WTC11 (cell line): ENCODE measurements at regions not wholly inside any gene's neighbourhood (a gene's known extent, or its start where the extent isn't known, plus 50 kb on each side); places are given as distances from the start of the nearest gene placed in this dataset.

Source experiments
- ATAC-seq: fragments of 200-7000 bp; cut with Tn5 transposase; 2 replicates; pipeline ENCODE4 v1.10.0; 2021; ENCODE audit warnings: mild to moderate bottlenecking, moderate library complexity
- CTCF ChIA-PET: fragments of 300-600 bp; sonication (Branson Sonifier 250); formaldehyde crosslinking; loops from one replicate; lab custom pipeline; 2021; ENCODE audit warnings: antibody characterized with exemption; lab: Charles Lee
- POLR2A ChIA-PET: fragments of 350-600 bp; sonication (Branson Sonifier 250); formaldehyde crosslinking; loops from one replicate; lab custom pipeline; 2021; ENCODE audit warnings: antibody characterized with exemption; lab: Charles Lee
- DNase-seq: peaks from one replicate; pipeline ENCODE4 v3.0.0; 2021; ENCODE audit warnings: low spot score
- H3K27ac Mint-ChIP-seq: 2 replicates; pipeline ENCODE4 v1.8.0; 2021; ENCODE audit warnings: mixed read lengths
- H3K27me3 Mint-ChIP-seq: 2 replicates; pipeline ENCODE4 v1.8.0; 2021; ENCODE audit warnings: low read depth, mild to moderate bottlenecking, moderate library complexity, mixed read lengths
- H3K36me3 Mint-ChIP-seq: 2 replicates; pipeline ENCODE4 v1.8.0; 2021; ENCODE audit warnings: mixed read lengths
- H3K4me1 Mint-ChIP-seq: 2 replicates; pipeline ENCODE4 v1.8.0; 2022; ENCODE audit warnings: mixed read lengths
- H3K4me3 Mint-ChIP-seq: 2 replicates; pipeline ENCODE4 v1.8.0; 2021; ENCODE audit warnings: mild to moderate bottlenecking, moderate library complexity, mixed read lengths
- H3K9me3 Mint-ChIP-seq: 2 replicates; pipeline ENCODE4 v1.8.0; 2021; ENCODE audit warnings: mixed read lengths
- AR ChIP-seq: fragments of 250-450 bp; sonication (Bioruptor Pico); IDR thresholded peaks from 2 replicates; pipeline ENCODE4 v1.9.0; 2021; ENCODE audit warnings: mild to moderate bottlenecking
- CREB1 ChIP-seq: sonication (generic); formaldehyde crosslinking; IDR thresholded peaks from 2 replicates; pipeline ENCODE4 v1.8.0; 2023; ENCODE audit warnings: mild to moderate bottlenecking, missing genetic modification reagents
- CTCF ChIP-seq: fragments of 200-600 bp; IDR thresholded peaks from 2 replicates; pipeline ENCODE4 v1.8.0; 2022; ENCODE audit warnings: antibody characterized with exemption
- E2F4 ChIP-seq: sonication (generic); formaldehyde crosslinking; IDR thresholded peaks from 2 replicates; pipeline ENCODE4 v1.8.1; 2022; ENCODE audit warnings: low read depth, mild to moderate bottlenecking, moderate library complexity, missing genetic modification reagents, borderline replicate concordance
- EMX1 ChIP-seq: fragments of 250-450 bp; sonication (Bioruptor Pico); IDR thresholded peaks from 2 replicates; pipeline ENCODE4 v1.8.0; 2021; ENCODE audit warnings: mild to moderate bottlenecking
- ERG ChIP-seq: fragments of 250-450 bp; sonication (Bioruptor Pico); IDR thresholded peaks from 2 replicates; pipeline ENCODE4 v1.8.0; 2021; ENCODE audit warnings: mild to moderate bottlenecking
- ESRRA ChIP-seq: sonication (generic); formaldehyde crosslinking; IDR thresholded peaks from 2 replicates; pipeline ENCODE4 v1.8.1; 2022; ENCODE audit warnings: mild to moderate bottlenecking, missing genetic modification reagents, borderline replicate concordance
- FOXJ3 ChIP-seq: sonication (generic); formaldehyde crosslinking; IDR thresholded peaks from 2 replicates; pipeline ENCODE4 v1.9.0; 2021; ENCODE audit warnings: missing genetic modification reagents, mild to moderate bottlenecking, borderline replicate concordance
- HMGXB4 ChIP-seq: sonication (generic); formaldehyde crosslinking; IDR thresholded peaks from 2 replicates; pipeline ENCODE4 v1.8.1; 2023; ENCODE audit warnings: mild to moderate bottlenecking, moderate library complexity, missing genetic modification reagents
- MXD4 ChIP-seq: fragments of 250-450 bp; sonication (Bioruptor Pico); IDR thresholded peaks from 2 replicates; pipeline ENCODE4 v1.8.0; 2021; ENCODE audit warnings: mild to moderate bottlenecking, moderate library complexity, borderline replicate concordance
- NFE2L1 ChIP-seq: sonication (generic); formaldehyde crosslinking; IDR thresholded peaks from 2 replicates; pipeline ENCODE4 v1.8.1; 2023; ENCODE audit warnings: missing genetic modification reagents
- NR2C2 ChIP-seq: sonication (generic); formaldehyde crosslinking; IDR thresholded peaks from 2 replicates; pipeline ENCODE4 v1.8.0; 2022; ENCODE audit warnings: mild to moderate bottlenecking, missing genetic modification reagents
- RELA ChIP-seq: sonication (generic); formaldehyde crosslinking; IDR thresholded peaks from 2 replicates; pipeline ENCODE4 v1.8.1; 2022; ENCODE audit warnings: missing genetic modification reagents, mild to moderate bottlenecking, borderline replicate concordance
- SMAD3 ChIP-seq: sonication (generic); formaldehyde crosslinking; IDR thresholded peaks from 2 replicates; pipeline ENCODE4 v1.8.0; 2022; ENCODE audit warnings: missing genetic modification reagents, mild to moderate bottlenecking, borderline replicate concordance
- SMAD4 ChIP-seq: sonication (generic); formaldehyde crosslinking; IDR thresholded peaks from 2 replicates; pipeline ENCODE4 v1.8.0; 2022; ENCODE audit warnings: mild to moderate bottlenecking, missing genetic modification reagents
- STAT6 ChIP-seq: sonication (generic); formaldehyde crosslinking; conservative IDR thresholded peaks from 2 replicates; pipeline ENCODE4 v1.8.1; 2023; ENCODE audit warnings: mild to moderate bottlenecking, low read depth, missing genetic modification reagents, moderate library complexity
- ZNF121 ChIP-seq: sonication (generic); formaldehyde crosslinking; IDR thresholded peaks from 2 replicates; pipeline ENCODE4 v1.8.0; 2023; ENCODE audit warnings: missing genetic modification reagents
- ZNF232 ChIP-seq: sonication (generic); formaldehyde crosslinking; IDR thresholded peaks from 2 replicates; pipeline ENCODE4 v1.8.0; 2022; ENCODE audit warnings: mild to moderate bottlenecking, missing genetic modification reagents
- ZNF263 ChIP-seq: sonication (generic); formaldehyde crosslinking; IDR thresholded peaks from 2 replicates; pipeline ENCODE4 v1.8.1; 2022; ENCODE audit warnings: low read depth, mild to moderate bottlenecking, moderate library complexity, missing genetic modification reagents
- ZNF281 ChIP-seq: sonication (generic); formaldehyde crosslinking; IDR thresholded peaks from 2 replicates; pipeline ENCODE4 v1.8.0; 2023; ENCODE audit warnings: mild to moderate bottlenecking, missing genetic modification reagents
- ZNF396 ChIP-seq: fragments of 250-450 bp; sonication (Bioruptor Pico); IDR thresholded peaks from 2 replicates; pipeline ENCODE4 v1.8.0; 2021; ENCODE audit warnings: mild to moderate bottlenecking, moderate library complexity, borderline replicate concordance

- DNase-seq (no peak), ATAC-seq (peak; percentile 65)
- H3K4me3 Mint-ChIP-seq = no peak overlapping the region
- peaks cover 4% of the 10 kb centered on the region; the same call in 1 of the 2 replicates for H3K36me3 Mint-ChIP-seq
- peaks cover 14% of the 10 kb centered on the region for H3K9me3 Mint-ChIP-seq
- H3K4me1 Mint-ChIP-seq = peaks cover 10% of the 10 kb centered on the region
- ChIA-PET CTCF (interaction anchor here (0.7 kb wide), 1 partner anchor 1593 kb away, joined by 3 read pairs; no protein-coding TSS in a partner anchor), POLR2A (no interaction called here)
- no peaks in the 10 kb centered on the region; the same call in 1 of the 2 replicates for H3K27me3 Mint-ChIP-seq
- no peak for TF ChIP-seq NR2C2 (CRISPR knock-in tag)
- no peak for TF ChIP-seq EMX1 (CRISPR knock-in tag)
- TF ChIP-seq CREB1 (CRISPR knock-in tag) = no peak
- no peak for TF ChIP-seq RELA (CRISPR knock-in tag)
- TF ChIP-seq ZNF281 (CRISPR knock-in tag) = no peak
- TF ChIP-seq ESRRA (CRISPR knock-in tag) = no peak
- no peak for TF ChIP-seq ERG
- no peak for TF ChIP-seq ZNF232 (CRISPR knock-in tag)
- TF ChIP-seq AR (CRISPR knock-in tag) = no peak
- no peak for TF ChIP-seq E2F4 (CRISPR knock-in tag)
- no peak for TF ChIP-seq MXD4 (CRISPR knock-in tag)
- TF ChIP-seq CTCF = no peak
- TF ChIP-seq SMAD3 = no peak
- no peak for TF ChIP-seq ZNF263 (CRISPR knock-in tag)
- TF ChIP-seq NFE2L1 (CRISPR knock-in tag) = no peak
- 0 out of 2 replicates have a peak overlapping the region, but pooled peaks have one; percentile 30 for H3K27ac Mint-ChIP-seq
Measured at GRCh38 chr7:145106001-145106400, 270.1 kb upstream of the TPK1 start.

- no peak overlapping the region for H3K4me3 Mint-ChIP-seq
- ChIA-PET POLR2A (no interaction called here), CTCF (interaction anchor here (0.7 kb wide), 1 partner anchor 1593 kb away, joined by 3 read pairs; no protein-coding TSS in a partner anchor)
- DNase-seq (no peak), ATAC-seq (no peak)
- H3K36me3 Mint-ChIP-seq = peaks cover 4% of the 10 kb centered on the region; the same call in 1 of the 2 replicates
- peaks cover 9% of the 10 kb centered on the region for H3K9me3 Mint-ChIP-seq
- H3K27me3 Mint-ChIP-seq = no peaks in the 10 kb centered on the region; the same call in 1 of the 2 replicates
- no peak overlapping the region for H3K27ac Mint-ChIP-seq
- H3K4me1 Mint-ChIP-seq = peaks cover 10% of the 10 kb centered on the region
- TF ChIP-seq STAT6 (no peak), FOXJ3 (CRISPR knock-in tag) (no peak), ZNF121 (CRISPR knock-in tag) (no peak), HMGXB4 (CRISPR knock-in tag) (no peak), ZNF396 (no peak), SMAD4 (CRISPR knock-in tag) (no peak)
Measured at GRCh38 chr7:145105561-145105960, 269.7 kb upstream of the TPK1 start.
